ENCODE measurements at regions not wholly inside any gene's neighbourhood (a gene's known extent, or its start where the extent isn't known, plus 50 kb on each side); places are given as distances from the start of the nearest gene placed in this dataset.

GRCh38 chr4:126207910-126208309 lies 893.2 kb downstream of the FAT4 start:
- TF ChIP-seq, protein P1, sequence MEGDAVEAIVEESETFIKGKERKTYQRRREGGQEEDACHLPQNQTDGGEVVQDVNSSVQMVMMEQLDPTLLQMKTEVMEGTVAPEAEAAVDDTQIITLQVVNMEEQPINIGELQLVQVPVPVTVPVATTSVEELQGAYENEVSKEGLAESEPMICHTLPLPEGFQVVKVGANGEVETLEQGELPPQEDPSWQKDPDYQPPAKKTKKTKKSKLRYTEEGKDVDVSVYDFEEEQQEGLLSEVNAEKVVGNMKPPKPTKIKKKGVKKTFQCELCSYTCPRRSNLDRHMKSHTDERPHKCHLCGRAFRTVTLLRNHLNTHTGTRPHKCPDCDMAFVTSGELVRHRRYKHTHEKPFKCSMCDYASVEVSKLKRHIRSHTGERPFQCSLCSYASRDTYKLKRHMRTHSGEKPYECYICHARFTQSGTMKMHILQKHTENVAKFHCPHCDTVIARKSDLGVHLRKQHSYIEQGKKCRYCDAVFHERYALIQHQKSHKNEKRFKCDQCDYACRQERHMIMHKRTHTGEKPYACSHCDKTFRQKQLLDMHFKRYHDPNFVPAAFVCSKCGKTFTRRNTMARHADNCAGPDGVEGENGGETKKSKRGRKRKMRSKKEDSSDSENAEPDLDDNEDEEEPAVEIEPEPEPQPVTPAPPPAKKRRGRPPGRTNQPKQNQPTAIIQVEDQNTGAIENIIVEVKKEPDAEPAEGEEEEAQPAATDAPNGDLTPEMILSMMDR (IDR thresholded peaks at IDR 0.05) = no peak
- ATAC-seq (ENCODE audit: low FRiP score) (no peak), DNase-seq (ENCODE audit: low spot score) (no peak)

DNA sequence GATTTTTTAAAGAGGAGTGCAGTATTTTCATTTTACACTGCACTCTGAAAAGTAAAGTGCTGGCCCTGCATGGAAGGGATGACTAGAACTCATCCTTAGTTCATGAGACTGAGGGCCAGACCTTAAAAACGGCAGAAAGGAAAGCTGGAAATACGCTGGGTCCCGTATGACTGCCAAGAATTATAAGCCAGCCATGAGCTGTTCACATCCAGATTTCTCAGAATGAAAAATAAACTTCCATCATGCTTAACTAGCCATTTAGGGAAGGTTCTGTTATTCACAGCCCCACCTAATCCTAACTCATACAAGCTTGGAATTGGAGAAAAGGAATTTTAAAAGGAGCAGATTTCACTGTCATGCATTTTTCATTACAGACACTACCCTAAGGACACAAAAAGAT lies 894.4 kb downstream of the FAT4 start:
- ATAC-seq (ENCODE audit: low FRiP score) (no peak), DNase-seq (ENCODE audit: low spot score) (no peak)
- TF ChIP-seq, protein P1 (IDR thresholded peaks at IDR 0.05) = no peak

DNA sequence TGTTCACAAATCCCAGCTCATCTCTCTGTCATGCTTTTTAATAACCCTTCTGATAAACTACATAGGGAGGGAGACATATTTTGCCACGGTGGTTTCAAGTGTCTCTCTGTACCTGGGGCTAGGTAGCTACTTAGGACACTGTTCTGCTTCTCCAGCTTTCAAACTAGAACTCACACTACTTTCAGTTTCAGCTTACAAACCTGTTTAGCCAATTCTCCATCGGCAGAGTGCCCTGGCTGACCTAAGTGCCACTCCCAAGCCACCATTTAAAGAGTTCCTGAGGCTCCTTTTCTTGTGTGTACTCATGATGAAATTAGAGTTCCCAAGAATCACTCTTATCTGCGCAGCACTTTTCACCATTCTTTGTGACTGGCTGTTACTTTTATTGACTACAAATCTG lies 899.2 kb downstream of the FAT4 start:
- no peak for DNase-seq (ENCODE audit: low spot score)
- TF ChIP-seq, protein P1 (IDR thresholded peaks at IDR 0.05) = no peak
- ATAC-seq (ENCODE audit: low FRiP score) = no peak

DNA sequence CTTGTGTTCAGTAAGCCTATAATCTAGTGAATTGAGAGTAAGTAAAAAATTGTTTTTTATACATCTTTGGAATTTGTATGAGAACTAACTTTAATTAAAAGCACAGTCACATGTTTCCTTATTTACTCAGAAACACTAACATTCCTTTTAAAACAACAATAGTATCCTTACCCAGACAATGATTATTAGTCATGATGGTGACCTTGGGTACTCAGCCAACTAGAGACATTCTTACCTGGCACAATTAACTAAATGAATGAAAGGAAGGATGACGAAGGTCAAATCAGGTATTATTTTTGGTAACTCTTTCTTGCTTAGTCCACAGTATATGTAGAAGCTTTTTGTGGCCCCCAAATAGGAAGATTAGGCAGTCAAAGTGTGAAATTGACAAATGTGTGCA lies 901.0 kb downstream of the FAT4 start:
- TF ChIP-seq, protein P1 (IDR thresholded peaks at IDR 0.05) = no peak
- no peak for ATAC-seq (ENCODE audit: low FRiP score)
- DNase-seq (ENCODE audit: low spot score) = no peak

GRCh38 chr4:126216611-126217010 lies 901.9 kb downstream of the FAT4 start:
- TF ChIP-seq, protein P1 (IDR thresholded peaks at IDR 0.05) = no peak
- DNase-seq (ENCODE audit: low spot score) (no peak), ATAC-seq (ENCODE audit: low FRiP score) (no peak)

GRCh38 chr4:126221282-126221681 lies 906.5 kb downstream of the FAT4 start:
- TF ChIP-seq, protein P1 (IDR thresholded peaks at IDR 0.05) = no peak
- DNase-seq (ENCODE audit: low spot score) = no peak
- ATAC-seq (ENCODE audit: low FRiP score) = no peak

DNA sequence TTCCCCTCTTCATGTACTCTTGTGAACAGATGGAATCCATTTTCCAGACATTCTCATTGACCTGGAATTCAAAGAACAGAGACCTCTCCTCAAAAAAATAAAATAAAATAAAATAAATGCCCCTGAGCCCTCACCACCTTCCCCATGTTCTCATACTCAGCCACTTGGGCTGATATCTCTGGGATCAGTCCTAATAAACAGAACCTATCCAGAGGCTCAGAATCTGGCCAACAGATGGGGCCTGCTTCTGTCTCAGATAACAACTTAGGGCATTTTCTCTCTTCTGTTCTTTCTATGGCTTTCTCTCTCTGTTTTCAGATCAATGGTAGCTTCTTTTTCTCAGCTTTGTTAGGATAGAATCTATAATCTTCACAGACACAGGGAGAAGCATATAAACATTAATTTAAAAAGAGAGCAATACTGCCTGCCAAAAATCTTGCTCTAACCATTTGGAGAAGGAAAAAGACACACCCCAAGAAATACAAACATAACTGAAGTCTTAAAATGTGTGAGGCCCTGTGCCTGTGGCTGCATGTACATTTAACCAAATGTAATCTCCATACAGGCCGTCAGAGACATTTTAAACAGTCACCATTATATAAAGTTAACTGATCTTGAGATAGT lies 907.1 kb downstream of the FAT4 start:
- no peak for ATAC-seq (ENCODE audit: low FRiP score)
- no peak for DNase-seq (ENCODE audit: low spot score)
- TF ChIP-seq, protein P1 (IDR thresholded peaks at IDR 0.05) = no peak

Data from omental fat pad (tissue), 3 donors.